ENCODE measurements at regions not wholly inside any gene's neighbourhood (a gene's known extent, or its start where the extent isn't known, plus 50 kb on each side); places are given as distances from the start of the nearest gene placed in this dataset.
A peak's percentile ranks its signal among the peaks of the same experiment; 100 is the strongest.

DNA sequence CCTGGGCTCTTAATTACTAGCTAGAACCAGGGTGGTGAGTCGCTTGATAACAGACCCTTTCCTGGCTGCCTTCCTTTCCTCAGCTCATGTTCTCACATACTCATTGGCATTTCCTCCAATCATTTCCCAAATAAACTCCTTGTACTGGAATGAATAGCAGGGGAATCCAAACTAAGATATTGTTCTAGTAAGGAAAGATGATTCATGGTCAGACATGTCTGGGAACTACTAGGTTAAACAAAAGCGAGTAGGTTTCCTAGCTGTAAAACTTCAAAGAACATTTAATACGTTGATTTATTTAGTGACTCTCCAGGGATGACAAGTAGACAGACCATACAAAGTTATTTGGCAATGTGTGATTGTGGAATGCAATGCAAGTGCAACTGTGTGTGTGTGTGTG, 121.2 kb upstream of the KCNJ6 start:
- TF ChIP-seq POLR2AphosphoS5 (IDR thresholded peaks at IDR 0.05; ENCODE audit: insufficient read depth in 1 of 2, low read depth in 1 of 2) (no peak), POLR2A (IDR thresholded peaks at IDR 0.05) (no peak)
- no peak overlapping the region for H3K4me3 ChIP-seq
- H3K36me3 ChIP-seq = no peaks in the 10 kb centered on the region
- H3K4me1 ChIP-seq = peaks cover 8% of the 10 kb centered on the region
- H3K27ac ChIP-seq = no peak overlapping the region
- no peak for DNase-seq (ENCODE audit: extremely low spot score in 2 of 2)
- no peaks in the 10 kb centered on the region for H3K9me3 ChIP-seq
- H3K27me3 ChIP-seq = no peaks in the 10 kb centered on the region
- intact Hi-C loops (cut with DNase I) = no loop called here

DNA sequence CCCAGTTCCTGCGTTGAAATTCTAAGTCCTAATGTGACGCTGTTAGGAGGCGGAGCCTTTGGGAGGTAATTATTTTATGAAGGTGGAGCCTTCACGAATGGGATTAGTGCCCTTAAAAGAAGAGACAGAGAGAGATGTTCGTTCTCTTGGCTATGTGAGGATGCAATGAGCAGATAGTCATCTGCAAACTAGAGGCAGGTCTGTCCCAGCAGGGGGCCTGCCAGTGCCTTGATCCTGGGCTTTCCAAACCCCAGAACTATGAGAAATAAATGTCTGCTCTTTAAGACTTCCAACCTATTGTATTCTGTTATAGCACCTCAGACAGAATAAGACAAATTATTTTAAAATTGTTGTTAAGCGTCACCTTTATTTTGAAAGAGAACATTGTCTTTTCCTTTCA, 123.1 kb upstream of the KCNJ6 start:
- H3K36me3 ChIP-seq = no peaks in the 10 kb centered on the region

DNA sequence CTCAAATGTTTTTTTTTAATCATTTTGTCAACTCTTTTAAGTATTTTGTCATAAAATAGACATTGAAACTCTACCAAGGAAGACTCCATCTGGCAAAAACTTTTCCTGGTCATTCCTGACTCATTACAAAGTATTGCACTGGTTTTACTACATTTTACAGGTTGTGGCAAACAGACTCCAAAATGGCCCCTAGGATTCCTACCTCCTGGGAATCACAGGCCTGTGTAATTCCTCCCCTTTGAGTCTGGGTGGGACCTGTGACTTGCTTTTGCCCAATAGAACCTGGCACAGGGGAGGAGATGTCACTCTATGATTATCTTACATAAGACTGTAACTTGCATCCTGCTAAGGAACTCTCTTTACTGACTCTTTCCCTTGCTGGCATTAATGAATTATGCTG, 123.6 kb upstream of the KCNJ6 start:
- Histone ChIP-seq H3K4me3 (no peak overlapping the region), H3K27ac (no peak overlapping the region), H3K4me1 (peaks cover 8% of the 10 kb centered on the region), H3K36me3 (no peaks in the 10 kb centered on the region), H3K27me3 (no peaks in the 10 kb centered on the region), H3K9me3 (no peaks in the 10 kb centered on the region)
- DNase-seq (ENCODE audit: extremely low spot score in 2 of 2) = no peak
- TF ChIP-seq POLR2A (IDR thresholded peaks at IDR 0.05) = no peak
- TF ChIP-seq, protein P1, sequence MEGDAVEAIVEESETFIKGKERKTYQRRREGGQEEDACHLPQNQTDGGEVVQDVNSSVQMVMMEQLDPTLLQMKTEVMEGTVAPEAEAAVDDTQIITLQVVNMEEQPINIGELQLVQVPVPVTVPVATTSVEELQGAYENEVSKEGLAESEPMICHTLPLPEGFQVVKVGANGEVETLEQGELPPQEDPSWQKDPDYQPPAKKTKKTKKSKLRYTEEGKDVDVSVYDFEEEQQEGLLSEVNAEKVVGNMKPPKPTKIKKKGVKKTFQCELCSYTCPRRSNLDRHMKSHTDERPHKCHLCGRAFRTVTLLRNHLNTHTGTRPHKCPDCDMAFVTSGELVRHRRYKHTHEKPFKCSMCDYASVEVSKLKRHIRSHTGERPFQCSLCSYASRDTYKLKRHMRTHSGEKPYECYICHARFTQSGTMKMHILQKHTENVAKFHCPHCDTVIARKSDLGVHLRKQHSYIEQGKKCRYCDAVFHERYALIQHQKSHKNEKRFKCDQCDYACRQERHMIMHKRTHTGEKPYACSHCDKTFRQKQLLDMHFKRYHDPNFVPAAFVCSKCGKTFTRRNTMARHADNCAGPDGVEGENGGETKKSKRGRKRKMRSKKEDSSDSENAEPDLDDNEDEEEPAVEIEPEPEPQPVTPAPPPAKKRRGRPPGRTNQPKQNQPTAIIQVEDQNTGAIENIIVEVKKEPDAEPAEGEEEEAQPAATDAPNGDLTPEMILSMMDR (IDR thresholded peaks at IDR 0.05) = no peak
- no peak for TF ChIP-seq POLR2AphosphoS5 (IDR thresholded peaks at IDR 0.05; ENCODE audit: insufficient read depth in 1 of 2, low read depth in 1 of 2)
- intact Hi-C loops (cut with DNase I) = no loop called here

More for the DNA sequence above, 123.1 kb upstream of the KCNJ6 start:
- Histone ChIP-seq H3K27me3 (no peaks in the 10 kb centered on the region), H3K27ac (no peak overlapping the region), H3K4me1 (peaks cover 8% of the 10 kb centered on the region), H3K4me3 (no peak overlapping the region), H3K9me3 (no peaks in the 10 kb centered on the region)
- peak in 1 of 2 donors; percentile 40 for DNase-seq (ENCODE audit: extremely low spot score in 2 of 2)
- intact Hi-C loops (cut with DNase I) = no loop called here
- TF ChIP-seq, protein P1 (IDR thresholded peaks at IDR 0.05) = no peak
- TF ChIP-seq POLR2AphosphoS5 (IDR thresholded peaks at IDR 0.05; ENCODE audit: insufficient read depth in 1 of 2, low read depth in 1 of 2) (no peak), POLR2A (IDR thresholded peaks at IDR 0.05) (no peak)

DNA sequence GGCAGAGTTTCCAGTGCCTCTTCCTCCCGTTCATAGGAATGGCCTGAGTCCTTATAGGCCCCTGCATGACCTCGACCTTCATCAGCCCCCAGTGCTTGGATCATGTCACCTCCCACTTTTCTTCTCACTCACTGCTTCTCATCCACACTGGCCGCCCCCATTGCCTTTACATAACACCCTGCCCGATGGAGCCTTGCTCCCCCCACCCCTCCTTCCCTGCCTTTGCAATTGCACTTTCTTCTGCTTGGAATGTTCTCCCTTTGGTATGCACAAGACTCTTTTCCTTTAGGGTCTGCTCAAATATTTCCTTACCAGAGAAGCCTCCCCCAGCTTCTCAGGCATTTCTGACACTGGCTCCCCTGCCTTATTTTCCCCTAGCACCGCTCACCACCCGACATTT, 125.2 kb upstream of the KCNJ6 start:
- Histone ChIP-seq H3K27ac (no peak overlapping the region), H3K9me3 (no peaks in the 10 kb centered on the region), H3K27me3 (no peaks in the 10 kb centered on the region), H3K4me1 (peaks cover 8% of the 10 kb centered on the region), H3K36me3 (no peaks in the 10 kb centered on the region), H3K4me3 (no peak overlapping the region)
- intact Hi-C loops (cut with DNase I) = no loop called here
- TF ChIP-seq POLR2A (IDR thresholded peaks at IDR 0.05) (no peak), POLR2AphosphoS5 (IDR thresholded peaks at IDR 0.05; ENCODE audit: insufficient read depth in 1 of 2, low read depth in 1 of 2) (no peak)
- TF ChIP-seq, protein P1 (IDR thresholded peaks at IDR 0.05) = no peak
- DNase-seq (ENCODE audit: extremely low spot score in 2 of 2) = peak in 1 of 2 donors; percentile 29

DNA sequence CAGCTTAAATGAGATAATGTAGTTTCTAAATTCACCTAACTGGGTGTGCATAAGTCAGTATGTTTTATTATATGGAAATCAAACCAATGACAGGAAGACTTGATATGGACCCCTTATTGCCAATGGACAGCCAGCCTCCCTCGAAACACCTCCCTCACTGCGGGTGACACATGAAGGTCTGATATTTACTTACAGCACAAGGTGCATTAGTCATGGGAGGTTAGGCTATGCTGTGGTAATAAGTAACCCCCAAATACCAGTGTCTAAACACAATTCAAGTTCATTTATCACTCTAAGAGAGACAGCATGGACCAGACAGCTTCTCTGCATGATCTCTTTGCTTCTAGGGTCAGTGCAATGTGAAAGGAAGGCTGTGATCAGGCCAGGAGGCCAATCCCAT, 126.0 kb upstream of the KCNJ6 start:
- H3K4me3 ChIP-seq = no peak overlapping the region
- TF ChIP-seq POLR2A (IDR thresholded peaks at IDR 0.05) (no peak), POLR2AphosphoS5 (IDR thresholded peaks at IDR 0.05; ENCODE audit: insufficient read depth in 1 of 2, low read depth in 1 of 2) (no peak)
- TF ChIP-seq, protein P1 (IDR thresholded peaks at IDR 0.05) = no peak
- peaks cover 3% of the 10 kb centered on the region for H3K4me1 ChIP-seq
- no peak for DNase-seq (ENCODE audit: extremely low spot score in 2 of 2)
- no peaks in the 10 kb centered on the region for H3K36me3 ChIP-seq
- intact Hi-C loops (cut with DNase I) = no loop called here
- no peaks in the 10 kb centered on the region for H3K9me3 ChIP-seq
- H3K27ac ChIP-seq = no peak overlapping the region
- no peaks in the 10 kb centered on the region for H3K27me3 ChIP-seq
